T-helper 1 cell (primary cell): ENCODE measurements at regions not wholly inside any gene's neighbourhood (a gene's known extent, or its start where the extent isn't known, plus 50 kb on each side); places are given as distances from the start of the nearest gene placed in this dataset.

Source experiments
- DNase-seq, 5 donors: peaks; one replicate each; pipeline ENCODE4 v3.0.0-alpha.2; 2012 to 2020

DNA sequence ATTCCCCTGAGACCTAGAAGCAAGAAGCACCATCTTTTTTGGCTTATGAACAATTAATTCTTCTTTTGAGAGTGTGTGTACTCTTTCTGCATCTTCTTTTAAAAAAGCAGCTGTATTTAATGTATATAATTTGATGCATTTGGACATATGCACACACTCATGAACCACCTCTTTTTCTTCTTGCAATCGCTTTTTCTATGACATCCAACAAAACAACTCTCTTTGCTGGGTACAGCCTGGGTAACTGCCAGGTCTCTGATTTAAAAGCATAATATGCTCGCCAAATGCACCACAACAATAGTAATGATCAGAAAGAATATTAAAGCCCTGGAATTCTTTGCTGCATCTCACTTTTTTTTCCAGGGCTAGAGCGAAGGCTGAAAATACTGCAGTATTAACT, 97.3 kb downstream of the HAPSTR1 start:
- no peak for DNase-seq

DNA sequence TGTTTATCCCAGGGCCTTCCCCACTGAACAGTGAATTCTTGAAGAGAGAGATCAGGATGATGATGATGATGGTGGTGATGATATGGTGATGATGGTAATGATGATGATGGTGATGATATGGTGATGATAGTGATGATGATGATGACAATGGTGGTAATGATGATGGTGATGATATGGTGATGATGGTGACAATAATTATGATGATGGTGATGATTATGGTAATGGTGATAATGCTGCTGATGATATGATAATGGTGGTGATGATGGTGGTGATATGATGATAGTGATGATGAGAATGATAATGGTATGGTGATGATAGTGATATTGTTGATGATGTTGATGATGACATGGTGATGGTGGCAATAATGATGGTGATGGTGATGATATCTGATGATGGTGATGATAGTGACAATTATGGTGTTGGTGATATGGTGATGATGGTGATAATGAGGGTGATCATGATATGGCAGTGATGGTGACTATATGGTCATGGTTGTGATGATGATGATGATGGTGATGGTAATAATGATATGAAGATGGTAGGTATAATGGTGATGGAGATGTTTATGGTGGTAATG, 99.9 kb downstream of the HAPSTR1 start:
- DNase-seq: no peak

DNA sequence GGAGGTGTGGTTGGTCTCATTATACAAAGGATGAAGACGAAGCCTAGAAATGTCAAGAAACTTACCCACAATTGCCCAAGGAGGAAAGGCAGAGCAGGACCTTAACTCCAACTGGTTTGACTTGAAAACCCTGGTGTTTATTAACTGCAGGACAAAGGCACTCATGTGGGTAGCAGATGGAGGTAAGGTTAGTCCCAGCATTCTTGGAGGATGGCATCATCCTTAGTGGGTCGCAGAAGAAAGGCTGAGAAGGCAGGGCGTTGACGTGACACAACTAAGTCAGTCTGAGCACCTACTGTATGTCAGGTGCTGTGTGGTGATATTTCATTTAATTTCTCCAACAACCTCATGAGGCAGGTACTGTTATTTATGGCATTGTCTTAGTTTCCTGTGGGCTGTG, 101.3 kb downstream of the HAPSTR1 start:
- DNase-seq: no peak

DNA sequence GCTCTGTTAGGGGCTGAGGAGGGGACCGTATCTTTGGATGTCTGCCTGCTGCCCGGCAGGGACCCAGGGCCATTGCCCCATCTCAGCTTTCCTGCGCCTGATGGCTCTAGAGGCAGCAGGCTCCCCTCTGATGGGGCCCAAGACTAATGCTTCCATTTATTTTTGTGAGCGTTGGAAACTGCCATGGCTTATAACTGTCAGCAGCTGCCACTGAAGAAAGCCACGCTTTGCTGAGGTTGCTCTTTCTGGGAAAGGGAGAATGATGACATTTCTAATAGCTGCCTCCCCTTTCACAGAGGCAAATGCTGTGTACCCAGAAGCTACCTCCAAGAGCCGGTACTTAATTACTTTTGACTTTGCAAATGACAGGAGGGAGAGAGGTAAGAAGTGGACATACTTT, 103.8 kb downstream of the HAPSTR1 start:
- DNase-seq: no peak

DNA sequence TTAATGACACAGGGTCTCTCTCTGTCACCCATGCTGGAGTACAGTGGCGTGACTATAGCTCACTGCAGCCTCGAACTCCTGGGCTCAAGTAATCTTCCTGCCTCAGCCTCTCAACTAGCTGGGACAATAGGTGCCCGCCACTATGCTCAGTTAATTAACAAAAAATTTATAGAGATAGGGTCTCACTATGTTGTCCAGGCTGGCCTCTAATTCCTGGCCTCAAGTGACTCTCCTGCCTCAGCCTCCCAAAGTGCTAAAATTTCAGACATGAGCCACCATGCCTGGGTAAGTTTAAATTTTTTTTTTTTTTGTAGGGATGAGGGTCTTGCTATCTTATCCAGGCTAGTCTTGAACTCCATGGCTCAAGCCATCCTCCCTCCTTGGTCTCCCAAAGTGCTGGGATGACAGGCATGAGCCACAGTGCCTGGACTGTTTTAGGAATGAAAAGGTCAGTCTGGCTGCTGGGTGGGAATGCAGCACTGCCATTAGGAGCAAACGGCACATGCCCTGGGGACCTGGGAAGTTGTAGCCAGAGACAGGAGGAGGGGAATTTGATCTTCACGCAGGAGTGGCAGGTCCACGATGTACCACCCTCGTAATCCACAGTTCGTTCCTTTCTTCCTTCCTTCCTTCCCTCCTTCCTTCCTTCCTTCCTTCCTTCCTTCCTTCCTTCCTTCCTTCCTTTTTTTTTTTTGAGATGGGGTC, 106.7 kb downstream of the HAPSTR1 start:
- DNase-seq: no peak

DNA sequence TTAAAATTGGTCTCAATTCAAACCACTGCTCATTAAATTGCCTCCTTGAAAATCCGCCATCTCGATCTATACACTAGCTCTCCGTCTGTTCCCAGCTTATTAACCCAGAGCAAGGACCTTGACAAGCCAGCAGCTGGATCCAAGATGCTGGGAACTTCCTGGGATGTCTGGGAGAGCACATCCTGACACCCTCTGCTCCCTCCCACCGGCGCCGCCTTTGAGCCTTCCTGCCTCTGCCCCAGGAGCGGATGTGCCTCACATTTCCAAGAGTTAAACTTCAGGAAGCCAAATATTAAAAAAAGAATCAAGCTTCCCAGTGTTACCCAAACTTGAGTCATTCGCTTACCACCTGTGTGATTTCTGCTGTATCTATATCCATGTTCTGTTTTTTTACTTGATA, 107.9 kb downstream of the HAPSTR1 start:
- DNase-seq: no peak

DNA sequence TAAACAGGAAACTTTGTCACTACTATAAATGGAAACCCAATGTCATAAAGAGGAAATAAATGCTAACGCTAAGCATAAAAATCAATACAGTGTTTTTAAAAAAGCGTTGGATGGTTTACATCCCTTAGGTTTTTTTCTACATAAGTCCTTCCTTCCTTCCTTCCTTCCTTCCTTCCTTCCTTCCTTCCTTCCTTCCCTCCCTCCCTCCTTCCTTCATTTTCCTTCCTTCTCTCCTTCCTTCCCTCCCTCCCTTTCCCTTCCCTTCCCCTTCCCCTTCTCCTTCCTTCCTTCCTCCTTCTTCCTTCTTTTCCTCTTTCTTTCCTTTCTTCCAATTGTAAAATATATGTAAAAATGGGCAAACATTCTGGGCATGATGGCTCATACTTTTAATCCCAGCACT, 108.3 kb downstream of the HAPSTR1 start:
- DNase-seq: no peak

DNA sequence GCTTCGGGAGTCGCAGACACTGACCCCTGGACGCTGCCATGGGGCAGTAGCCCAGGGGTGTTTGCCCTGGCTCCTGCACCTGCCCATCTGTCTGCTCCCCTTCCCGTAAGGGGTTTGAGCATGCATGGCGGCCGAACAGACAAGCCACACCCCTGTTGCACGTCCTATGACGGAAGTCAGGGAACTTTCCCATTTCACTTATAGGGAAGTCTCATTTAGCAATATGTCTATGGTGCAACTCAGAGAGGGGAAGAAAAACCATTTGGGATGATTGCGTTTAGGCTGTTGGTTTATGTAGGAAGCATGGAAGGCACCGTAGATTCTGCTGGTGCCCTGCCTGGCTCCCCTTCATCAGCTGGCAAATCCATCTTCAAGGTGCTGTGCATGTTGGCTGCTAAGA, 112.5 kb downstream of the HAPSTR1 start:
- no peak for DNase-seq

DNA sequence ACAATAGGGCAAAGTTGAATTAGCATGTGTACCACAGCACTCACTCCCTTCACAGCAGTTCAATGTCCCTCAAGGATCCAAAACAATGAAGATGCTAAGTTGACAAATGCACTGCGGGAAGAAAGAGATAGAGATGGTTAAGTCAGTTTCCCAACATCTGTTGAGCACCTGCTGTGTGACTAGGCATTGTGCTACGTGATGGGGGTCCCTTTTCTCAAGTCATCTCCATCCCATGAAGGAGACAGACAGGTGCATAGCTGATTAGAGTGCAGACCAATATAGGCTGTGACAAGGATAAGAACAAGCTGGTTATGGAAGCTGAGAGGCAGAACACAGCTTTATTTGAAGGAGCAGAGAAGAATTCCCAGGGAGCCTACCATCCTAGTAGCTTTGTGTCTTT, 114.2 kb downstream of the HAPSTR1 start:
- no peak for DNase-seq

DNA sequence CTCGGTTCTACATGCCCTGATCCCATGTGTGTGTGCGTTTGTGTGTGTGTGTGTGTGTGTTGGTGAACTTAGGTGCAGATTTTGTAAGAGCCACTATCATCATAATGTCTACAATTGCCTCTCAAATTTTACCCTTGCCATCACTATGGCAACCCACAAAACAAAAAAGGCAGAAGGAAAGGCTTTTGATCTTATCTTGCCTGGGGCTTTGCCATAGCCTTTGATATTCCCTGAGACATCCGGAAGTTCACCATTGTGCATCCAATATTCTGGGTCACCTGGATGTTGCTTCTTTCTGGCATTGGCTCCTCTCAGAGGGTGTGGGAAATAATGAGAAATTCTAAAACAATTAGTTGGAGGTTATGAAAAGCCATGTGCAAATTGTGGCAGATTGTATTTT, 114.7 kb downstream of the HAPSTR1 start:
- DNase-seq: no peak

DNA sequence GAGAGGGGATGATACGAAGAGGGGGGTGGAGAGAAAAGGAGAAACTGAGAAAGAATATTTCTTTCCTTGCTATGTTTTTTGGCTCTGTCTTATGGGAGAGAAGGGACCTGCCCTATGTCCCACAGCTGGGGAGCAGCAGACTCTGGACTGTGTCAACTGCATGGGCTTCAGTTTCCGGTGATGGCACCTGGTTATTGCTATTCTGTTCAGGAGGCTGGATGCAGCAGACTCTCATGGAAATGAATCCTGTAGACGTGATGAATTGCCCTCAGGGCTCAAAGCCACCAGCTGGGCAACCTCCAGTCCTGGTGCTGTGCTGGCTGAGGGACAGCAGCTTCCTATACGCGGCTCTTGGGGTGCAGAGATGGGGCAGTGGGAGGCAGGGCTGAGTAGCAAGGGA, 121.2 kb downstream of the HAPSTR1 start:
- no peak for DNase-seq

DNA sequence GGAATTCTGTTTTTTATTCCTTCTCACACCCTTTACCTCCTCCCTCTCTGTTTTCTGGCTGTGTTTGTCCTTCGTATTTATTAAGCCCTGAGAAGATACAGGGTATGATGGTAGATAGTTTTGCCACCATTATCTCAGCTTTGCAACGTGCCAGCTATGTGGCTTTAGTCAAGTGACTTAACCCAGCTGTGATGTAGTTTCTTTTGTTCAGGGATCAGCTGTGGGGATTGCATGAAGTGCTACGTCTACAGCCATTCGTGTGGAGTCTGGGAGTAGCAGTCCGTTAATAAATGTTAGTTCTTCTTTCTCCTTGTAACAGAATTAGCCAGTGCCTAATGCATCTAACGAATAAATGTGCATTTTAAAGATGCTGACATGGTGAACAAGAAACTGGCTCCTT, 128.4 kb downstream of the HAPSTR1 start:
- no peak for DNase-seq

DNA sequence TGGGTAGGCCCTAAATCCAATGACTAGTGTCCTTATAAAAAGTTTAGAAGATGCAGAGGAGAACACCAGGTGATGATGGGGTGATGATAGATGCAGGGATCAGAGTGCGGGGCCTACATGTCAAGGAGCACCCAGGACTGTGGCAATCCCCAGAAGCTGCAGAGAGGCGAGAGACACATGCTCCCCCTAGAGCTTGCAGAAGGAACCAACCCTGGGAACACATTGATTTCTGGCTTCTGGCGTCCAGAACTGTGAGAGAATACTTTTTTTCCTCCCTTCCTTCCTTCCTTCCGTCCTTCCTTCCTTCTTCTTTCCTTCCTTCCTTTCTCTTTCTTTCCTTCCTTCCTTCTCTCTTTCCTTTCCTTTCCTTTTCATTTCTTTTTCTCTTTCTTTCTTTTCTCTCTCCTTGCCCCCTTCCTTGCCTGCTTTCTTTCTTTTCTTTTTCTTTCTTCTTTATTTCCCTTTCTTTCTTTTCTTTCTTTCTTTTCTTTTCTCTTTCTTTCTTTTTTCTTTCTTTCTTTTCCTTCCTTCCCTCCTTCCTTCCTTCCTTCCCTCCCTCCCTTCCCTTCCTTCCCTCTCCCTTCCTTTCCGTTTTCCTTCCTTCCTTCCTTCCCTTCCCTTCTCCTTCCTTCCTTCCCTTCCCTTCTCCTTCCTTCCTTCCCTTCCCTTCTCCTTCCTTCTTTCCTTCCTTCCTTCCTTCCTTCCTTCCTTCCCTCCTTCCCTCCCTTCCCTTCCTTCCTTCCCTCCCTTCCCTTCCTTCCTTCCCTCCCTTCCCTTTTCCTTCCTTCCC, 134.3 kb downstream of the HAPSTR1 start:
- peak in 1 of 5 donors; percentile 5 for DNase-seq

DNA sequence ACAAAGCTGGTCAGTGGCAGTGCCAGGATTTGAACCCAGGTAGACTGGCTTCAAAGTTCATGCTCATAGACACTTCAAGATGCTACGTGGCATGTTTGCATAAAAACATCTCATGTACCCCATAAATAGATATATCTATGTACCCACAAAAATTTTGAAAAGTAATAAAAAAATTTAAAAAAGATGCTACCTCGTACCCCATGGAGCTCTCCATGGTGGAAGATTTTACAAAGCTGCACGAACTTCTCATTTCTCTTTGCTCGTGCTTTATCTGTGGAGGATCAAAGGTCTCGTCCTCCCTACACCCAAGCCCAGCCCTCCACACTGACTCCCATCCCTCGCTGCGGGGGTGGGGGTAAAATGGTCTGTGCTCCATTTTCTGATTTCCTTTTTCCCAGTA, 135.5 kb downstream of the HAPSTR1 start:
- DNase-seq: no peak

DNA sequence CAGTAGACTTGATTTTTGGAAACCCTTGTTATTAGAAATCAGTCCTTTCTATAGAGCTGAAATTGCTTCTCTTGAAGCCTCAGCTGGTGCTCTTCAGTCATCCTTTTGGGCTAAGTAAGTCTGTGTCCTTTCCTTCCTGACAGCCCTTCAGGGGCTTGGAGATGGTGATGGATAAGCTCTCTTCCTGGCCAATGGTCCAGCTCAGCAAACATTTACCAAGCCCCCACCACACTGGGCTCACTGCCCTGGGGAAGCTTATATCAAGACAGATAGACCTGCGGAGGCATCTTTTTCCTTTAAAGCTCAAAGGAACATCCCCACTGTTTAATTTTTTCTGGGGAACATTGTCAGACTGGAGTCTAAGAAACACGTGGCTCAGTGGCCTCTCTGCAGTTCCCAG, 139.6 kb downstream of the HAPSTR1 start:
- no peak for DNase-seq

DNA sequence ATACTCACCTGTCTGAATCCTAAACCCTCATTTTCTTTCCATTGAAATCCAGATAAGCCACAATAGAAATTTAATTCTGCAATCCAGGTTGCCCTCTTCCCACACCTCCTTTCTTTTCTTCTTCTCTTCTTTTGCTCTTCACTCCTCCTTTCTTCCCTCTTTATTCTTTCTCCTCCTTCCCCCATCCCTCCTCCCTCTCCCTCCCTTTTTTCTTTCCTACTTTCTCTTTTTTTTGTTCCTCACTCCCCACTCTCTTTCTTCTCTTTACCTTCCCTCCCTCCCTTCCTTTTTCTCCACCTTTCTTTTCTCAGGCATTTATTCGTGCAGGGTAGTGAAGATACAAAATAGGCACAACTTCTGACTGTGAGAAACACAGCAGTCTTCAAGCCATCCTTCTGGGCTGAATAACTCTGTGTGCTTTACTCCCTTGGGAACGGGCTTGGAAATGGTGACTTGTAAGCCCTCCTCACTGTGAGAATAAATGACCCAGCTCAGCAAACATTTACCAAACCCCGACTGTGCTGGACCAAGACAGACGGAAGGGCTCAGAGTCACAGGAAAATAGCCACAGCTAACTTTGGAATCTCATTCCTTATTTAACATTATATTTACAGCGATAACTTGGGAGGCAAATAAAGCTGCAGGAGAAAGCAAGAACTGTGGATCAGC, 140.8 kb downstream of the HAPSTR1 start:
- DNase-seq: no peak

DNA sequence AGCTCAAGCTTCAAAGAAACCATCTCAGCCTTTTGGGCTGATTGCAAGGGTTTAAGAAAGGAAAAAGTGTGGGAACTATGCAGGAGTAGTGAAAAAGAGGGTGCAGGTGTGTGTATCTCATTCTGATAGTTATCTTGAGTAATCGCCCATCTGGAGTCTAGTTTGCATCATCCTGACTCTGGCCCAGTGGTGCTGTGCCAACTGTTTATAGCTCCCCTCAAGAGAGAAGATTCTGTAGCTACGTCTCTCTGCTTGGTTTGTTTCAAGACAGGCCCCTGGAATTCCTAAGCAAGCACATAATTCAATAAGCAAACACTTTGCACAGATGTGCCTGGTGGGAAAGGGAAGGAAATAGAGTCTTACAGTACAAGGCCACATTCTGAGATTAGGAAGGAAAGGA, 144.4 kb downstream of the HAPSTR1 start:
- DNase-seq: no peak

DNA sequence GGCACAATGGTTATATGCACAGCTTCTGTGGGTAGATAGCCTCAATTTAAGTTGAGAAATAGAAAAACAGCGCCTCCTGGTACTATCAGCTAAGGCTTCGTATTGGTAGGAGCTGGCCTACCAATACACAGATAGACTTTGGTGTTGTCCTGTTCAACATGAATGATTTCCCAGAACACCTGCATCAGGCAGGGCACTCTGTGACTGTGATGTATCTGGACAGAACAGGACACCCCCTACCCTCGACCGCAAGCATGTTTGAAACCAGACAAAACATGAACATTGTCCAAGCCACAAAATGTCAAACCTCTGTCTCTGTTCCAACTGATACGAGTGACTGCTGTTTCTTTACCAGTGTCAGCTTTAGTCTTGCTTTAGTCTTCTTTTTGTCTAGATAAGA, 144.9 kb downstream of the HAPSTR1 start:
- DNase-seq: no peak

DNA sequence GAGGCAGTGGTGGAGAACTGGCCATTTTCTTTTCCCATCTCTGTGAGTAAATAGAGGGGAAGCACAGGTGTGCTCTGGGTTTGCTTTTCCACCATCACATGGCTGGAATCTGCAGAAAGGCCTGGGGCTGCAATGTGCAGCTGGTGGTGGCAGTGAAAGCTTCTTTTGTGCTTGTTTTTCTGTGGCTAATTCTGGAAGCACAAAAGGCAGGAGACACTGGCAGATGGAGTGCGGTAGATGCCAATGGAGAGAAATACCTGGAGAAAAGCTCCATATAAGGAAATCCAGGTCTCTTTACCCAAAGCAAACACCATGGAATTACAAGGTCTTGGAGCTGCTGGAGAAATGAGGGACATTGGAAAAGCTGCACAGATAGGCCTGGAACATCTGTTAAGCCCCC, 146.9 kb downstream of the HAPSTR1 start:
- DNase-seq: no peak

DNA sequence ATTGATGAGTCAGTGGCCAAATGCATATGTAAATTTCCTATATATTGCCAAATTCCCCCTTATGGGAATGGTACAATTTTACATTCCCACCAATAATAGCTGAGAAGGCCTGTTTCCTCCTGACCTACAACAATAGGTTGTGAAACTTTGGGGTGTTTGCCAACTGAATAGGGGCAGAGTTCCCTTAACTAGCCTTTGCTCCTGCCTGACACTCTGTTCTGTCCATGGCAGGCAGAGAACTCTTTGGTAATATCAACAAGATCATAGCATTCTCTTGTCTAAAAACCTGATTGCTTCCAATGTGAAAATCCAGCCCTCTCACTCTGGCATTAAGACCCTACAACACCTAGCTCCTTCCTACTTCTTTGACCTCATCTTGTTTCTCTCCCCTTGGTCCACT, 149.7 kb downstream of the HAPSTR1 start:
- DNase-seq: no peak

DNA sequence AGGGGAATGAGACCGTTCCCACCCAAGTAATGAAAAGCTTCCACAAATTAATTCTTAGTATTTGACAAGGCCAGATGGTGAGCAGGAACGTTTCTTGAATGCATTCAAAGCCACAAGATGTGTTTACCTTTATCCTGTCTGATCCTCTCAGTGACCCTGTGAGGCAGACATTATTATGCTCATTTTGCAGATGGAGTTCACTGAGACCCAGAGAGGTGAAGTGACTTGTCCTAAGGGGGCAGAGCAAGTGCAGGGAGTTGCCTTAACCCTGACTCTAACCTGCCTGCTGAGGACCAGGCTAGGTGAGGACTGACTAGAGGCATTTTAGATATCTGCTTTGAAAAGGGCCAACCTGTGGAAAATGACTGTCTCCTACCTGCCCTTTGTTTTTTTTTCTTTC, 156.7 kb downstream of the HAPSTR1 start:
- DNase-seq: no peak

DNA sequence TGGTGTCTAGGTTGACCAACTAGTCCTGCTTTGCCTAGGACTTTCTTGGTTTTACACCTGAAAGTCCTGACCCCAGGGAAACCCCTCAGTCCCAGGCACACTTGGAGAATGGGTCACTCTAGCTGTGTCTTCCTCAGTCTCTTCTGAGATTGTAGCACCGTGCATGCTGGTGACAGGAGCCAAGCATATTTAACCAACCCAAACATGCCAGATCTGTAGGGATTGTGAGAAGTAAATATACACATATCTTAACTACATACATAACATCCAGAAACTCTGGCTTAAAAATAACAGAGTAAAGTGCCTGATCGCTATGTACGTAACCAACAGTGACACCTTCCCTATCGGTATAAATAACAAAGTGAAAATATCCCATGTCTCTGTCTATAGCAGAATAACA, 158.1 kb downstream of the HAPSTR1 start:
- DNase-seq: no peak

DNA sequence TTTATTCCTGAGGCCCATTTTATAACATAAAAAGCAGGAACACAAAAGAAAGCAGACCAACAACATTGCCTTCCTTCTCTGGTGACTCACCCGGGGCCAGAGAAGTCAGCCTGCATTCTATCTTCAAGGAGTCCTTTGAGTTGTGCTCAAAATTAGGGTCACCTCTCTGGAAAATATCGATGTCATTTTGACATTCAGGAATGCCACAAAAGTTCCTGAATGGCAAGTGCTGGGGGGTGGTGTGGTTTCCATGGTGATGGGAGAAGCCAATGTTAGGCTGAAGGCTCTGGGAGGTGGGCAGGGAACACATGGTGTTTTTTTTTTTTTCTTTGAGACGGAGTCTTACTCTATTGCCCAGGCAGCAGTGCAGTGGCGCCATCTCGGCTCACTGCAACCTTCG, 159.6 kb downstream of the HAPSTR1 start:
- no peak for DNase-seq

DNA sequence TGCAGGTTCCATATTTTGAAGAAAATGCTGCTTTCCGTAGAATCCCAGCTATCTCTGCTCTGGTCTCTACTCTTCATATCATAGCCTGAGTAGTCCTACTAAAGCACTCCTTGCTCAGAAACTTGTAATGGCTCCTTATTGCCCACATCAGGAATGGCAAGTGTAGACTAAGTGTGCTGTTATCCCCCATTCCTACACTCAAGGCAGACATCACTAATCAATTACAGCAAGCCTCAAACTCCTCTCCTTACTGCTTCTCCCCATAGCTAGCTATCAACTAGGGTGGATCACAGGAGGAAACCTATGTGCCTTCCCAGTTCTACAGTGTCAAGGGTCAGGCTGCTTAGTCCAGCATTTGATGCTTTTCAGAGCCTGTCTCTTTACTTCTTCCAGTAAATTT, 163.4 kb downstream of the HAPSTR1 start:
- no peak for DNase-seq
